ENCODE measurements at regions not wholly inside any gene's neighbourhood (a gene's known extent, or its start where the extent isn't known, plus 50 kb on each side); places are given as distances from the start of the nearest gene placed in this dataset.
A peak's percentile ranks its signal among the peaks of the same experiment; 100 is the strongest.

GRCh38 chr7:116439005-116439404 lies 60.5 kb upstream of the CAV2 start (continued):
- TF ChIP-seq, protein P1, sequence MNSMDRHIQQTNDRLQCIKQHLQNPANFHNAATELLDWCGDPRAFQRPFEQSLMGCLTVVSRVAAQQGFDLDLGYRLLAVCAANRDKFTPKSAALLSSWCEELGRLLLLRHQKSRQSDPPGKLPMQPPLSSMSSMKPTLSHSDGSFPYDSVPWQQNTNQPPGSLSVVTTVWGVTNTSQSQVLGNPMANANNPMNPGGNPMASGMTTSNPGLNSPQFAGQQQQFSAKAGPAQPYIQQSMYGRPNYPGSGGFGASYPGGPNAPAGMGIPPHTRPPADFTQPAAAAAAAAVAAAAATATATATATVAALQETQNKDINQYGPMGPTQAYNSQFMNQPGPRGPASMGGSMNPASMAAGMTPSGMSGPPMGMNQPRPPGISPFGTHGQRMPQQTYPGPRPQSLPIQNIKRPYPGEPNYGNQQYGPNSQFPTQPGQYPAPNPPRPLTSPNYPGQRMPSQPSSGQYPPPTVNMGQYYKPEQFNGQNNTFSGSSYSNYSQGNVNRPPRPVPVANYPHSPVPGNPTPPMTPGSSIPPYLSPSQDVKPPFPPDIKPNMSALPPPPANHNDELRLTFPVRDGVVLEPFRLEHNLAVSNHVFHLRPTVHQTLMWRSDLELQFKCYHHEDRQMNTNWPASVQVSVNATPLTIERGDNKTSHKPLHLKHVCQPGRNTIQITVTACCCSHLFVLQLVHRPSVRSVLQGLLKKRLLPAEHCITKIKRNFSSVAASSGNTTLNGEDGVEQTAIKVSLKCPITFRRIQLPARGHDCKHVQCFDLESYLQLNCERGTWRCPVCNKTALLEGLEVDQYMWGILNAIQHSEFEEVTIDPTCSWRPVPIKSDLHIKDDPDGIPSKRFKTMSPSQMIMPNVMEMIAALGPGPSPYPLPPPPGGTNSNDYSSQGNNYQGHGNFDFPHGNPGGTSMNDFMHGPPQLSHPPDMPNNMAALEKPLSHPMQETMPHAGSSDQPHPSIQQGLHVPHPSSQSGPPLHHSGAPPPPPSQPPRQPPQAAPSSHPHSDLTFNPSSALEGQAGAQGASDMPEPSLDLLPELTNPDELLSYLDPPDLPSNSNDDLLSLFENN (IDR thresholded peaks at IDR 0.05; ENCODE audit: low read depth in 2 of 2, low read length in 2 of 2), result peak in 1 of 2 experiments; percentile 58; a peak in 1 of 4 replicates

DNA sequence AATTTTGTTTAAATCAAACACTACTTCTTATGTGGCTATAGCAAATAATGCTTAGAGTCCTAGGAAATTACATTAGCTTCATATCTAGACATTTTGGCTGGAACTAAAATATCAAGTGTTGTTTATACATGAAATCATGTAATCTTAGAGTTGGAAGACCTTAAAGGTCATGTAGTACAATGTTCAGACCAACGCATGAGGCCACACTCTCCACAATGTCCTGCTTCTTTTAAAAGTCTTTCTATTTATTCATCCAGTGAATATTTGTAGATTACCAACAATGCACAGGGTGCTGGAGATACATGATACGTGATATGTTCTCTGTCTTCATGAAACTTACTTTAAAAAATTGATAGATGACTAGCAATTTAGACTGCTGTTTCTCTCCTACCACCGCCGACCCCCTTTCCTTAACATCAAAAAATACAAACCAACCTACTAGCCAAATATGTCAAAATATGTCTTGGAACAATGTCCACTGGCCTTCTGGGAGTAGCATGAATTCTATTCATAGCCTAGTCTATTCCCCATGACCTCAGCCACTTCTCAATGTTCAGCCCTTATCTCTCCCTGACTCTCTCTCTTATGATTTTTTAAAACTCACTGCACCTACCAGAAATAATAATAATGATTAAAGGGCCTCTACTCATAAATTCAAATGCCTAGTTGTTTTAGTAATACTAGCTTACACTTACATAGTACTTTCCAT lies 59.5 kb upstream of the CAV2 start:
- Histone ChIP-seq H3K79me2 (ENCODE audit: control insufficient read depth, insufficient read depth, low read length) (no peaks in the 10 kb centered on the region), H2AFZ (ENCODE audit: low read depth, low read length) (peak overlapping the region; percentile 47; the same call in 1 of the 2 replicates), H3K36me3 (ENCODE audit: control insufficient read depth, insufficient read depth, low read length) (no peaks in the 10 kb centered on the region), H4K20me1 (replicated peaks; ENCODE audit: control insufficient read depth, insufficient read depth, low read length) (no peaks in the 10 kb centered on the region), H3K4me3 (no peak overlapping the region), H3K27me3 (ENCODE audit: control insufficient read depth in 2 of 2, insufficient read depth in 2 of 2, low read length in 2 of 2) (no peaks in the 10 kb centered on the region), H3K9me3 (replicated peaks; ENCODE audit: control insufficient read depth, insufficient read depth, low read depth, low read length) (no peaks in the 10 kb centered on the region), H3K9ac (ENCODE audit: insufficient read depth in 1 of 2, low read depth in 2 of 2, low read length in 2 of 2) (no peak overlapping the region), H3K4me2 (ENCODE audit: insufficient read depth, low read length) (no peak overlapping the region), H3K4me1 (replicated peaks in 1 of 2; ENCODE audit: control insufficient read depth in 2 of 2, insufficient read depth in 2 of 2, low read length in 2 of 2) (peaks cover 8 to 25% of the 10 kb centered on the region in 2 experiments; a peak in 3 of 5 replicates), H3K27ac (ENCODE audit: extremely low read depth, low read depth, low read length) (no peak overlapping the region), H3K9me1 (ENCODE audit: control insufficient read depth, insufficient read depth, low read length) (no peaks in the 10 kb centered on the region)
- CTCF ChIA-PET (ENCODE audit: low intra/inter-chr PET ratio), result interaction anchor here (0.6 kb wide), 1 partner anchor 85 kb away, joined by 8 read pairs; the partner anchor contains the start of gene CAV1
- BruUV-seq (replicated peaks), result no TSS peak
- DNase-seq (ENCODE audit: extremely low read depth in 1 of 4, low spot score in 3 of 4) (peak in 2 of 4 experiments; percentile 52 to 54), FAIRE-seq (no peak), ATAC-seq (peak; percentile 70)
- WGBS (ENCODE audit: insufficient coverage, low coverage, missing lambda C conversion rate), result 55% methylated on average over 4 of the region's 4 CpGs
- POLR2A ChIA-PET, result interaction anchor here (0.7 kb wide), 1 partner anchor 31 kb away, joined by 3 read pairs; no protein-coding TSS in a partner anchor
- intact Hi-C loops (cut with micrococcal nuclease) (loop anchor here (2.0 to 5.0 kb wide), 3 partner anchors 61 to 263 kb away; no protein-coding TSS in a partner anchor), in situ Hi-C loops (cut with MboI) (no loop called here)
- TF ChIP-seq MTF1 (CRISPR knock-in tag; IDR thresholded peaks at IDR 0.05; ENCODE audit: borderline replicate concordance) (no peak), HLTF (IDR thresholded peaks at IDR 0.05) (no peak), PRMT5 (CRISPR knock-in tag; IDR thresholded peaks at IDR 0.05) (no peak), DNMT1 (IDR thresholded peaks at IDR 0.05) (no peak), ZNF239 (CRISPR knock-in tag; IDR thresholded peaks at IDR 0.05) (no peak), FOSL1 (tag; conservative IDR thresholded peaks at IDR 0.05) (0 out of 2 replicates have a peak, but pooled peaks have one; percentile 16), RBM34 (IDR thresholded peaks at IDR 0.05; ENCODE audit: borderline replicate concordance, insufficient read depth, low read length) (no peak), ZFP36 (IDR thresholded peaks at IDR 0.05; ENCODE audit: low read depth, low read length, partially characterized antibody) (no peak), FOXJ2 (tag; IDR thresholded peaks at IDR 0.05) (no peak)
- TF ChIP-seq, protein P2, sequence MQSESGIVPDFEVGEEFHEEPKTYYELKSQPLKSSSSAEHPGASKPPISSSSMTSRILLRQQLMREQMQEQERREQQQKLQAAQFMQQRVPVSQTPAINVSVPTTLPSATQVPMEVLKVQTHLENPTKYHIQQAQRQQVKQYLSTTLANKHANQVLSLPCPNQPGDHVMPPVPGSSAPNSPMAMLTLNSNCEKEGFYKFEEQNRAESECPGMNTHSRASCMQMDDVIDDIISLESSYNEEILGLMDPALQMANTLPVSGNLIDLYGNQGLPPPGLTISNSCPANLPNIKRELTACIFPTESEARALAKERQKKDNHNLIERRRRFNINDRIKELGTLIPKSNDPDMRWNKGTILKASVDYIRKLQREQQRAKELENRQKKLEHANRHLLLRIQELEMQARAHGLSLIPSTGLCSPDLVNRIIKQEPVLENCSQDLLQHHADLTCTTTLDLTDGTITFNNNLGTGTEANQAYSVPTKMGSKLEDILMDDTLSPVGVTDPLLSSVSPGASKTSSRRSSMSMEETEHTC (IDR thresholded peaks at IDR 0.05), result no peak
- TF ChIP-seq, protein P3, sequence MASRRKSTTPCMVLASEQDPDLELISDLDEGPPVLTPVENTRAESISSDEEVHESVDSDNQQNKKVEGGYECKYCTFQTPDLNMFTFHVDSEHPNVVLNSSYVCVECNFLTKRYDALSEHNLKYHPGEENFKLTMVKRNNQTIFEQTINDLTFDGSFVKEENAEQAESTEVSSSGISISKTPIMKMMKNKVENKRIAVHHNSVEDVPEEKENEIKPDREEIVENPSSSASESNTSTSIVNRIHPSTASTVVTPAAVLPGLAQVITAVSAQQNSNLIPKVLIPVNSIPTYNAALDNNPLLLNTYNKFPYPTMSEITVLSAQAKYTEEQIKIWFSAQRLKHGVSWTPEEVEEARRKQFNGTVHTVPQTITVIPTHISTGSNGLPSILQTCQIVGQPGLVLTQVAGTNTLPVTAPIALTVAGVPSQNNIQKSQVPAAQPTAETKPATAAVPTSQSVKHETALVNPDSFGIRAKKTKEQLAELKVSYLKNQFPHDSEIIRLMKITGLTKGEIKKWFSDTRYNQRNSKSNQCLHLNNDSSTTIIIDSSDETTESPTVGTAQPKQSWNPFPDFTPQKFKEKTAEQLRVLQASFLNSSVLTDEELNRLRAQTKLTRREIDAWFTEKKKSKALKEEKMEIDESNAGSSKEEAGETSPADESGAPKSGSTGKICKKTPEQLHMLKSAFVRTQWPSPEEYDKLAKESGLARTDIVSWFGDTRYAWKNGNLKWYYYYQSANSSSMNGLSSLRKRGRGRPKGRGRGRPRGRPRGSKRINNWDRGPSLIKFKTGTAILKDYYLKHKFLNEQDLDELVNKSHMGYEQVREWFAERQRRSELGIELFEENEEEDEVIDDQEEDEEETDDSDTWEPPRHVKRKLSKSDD (conservative IDR thresholded peaks at IDR 0.05; ENCODE audit: low read length), result no peak

All from K562 (cell line).